GM12892 (cell line): ENCODE measurements at regions not wholly inside any gene's neighbourhood (a gene's known extent, or its start where the extent isn't known, plus 50 kb on each side); places are given as distances from the start of the nearest gene placed in this dataset.

Source experiments
- POLR2A ChIP-seq: IDR thresholded peaks from 2 replicates; pipeline ENCODE4 v1.6.1; 2011; ENCODE audit warnings: low read depth, low read length, control low read depth
- POLR2AphosphoS5 ChIP-seq: IDR thresholded peaks from 2 replicates; pipeline ENCODE4 v1.6.1; 2011; ENCODE audit warnings: low read depth, low read length, control low read depth
- TAF1 ChIP-seq: IDR thresholded peaks from 2 replicates; pipeline ENCODE4 v1.6.1; 2011; ENCODE audit warnings: low read depth, mild to moderate bottlenecking, control low read depth, low read length, borderline replicate concordance

DNA sequence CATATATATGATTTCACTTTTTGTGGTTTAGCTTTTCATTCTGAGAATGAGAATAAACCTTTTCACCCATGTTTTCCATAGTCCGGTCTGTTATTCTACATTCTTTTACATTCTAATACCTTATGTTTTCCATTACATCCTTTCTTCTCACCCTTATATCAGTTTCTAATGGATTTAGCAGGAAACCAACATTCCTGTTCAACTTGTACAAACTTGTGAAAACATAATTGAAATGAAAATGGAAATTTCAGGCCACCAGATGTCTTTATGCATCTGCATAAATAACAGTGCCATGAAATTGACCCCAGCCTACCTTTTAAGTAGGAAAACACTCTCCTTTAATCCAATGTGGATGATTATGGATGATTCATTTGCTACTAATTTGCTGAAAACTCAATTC, 494.8 kb upstream of the ZFP42 start:
- TF ChIP-seq TAF1 (no peak), POLR2A (no peak), POLR2AphosphoS5 (no peak)
